Activated T-helper 17 cell treated with anti-CD3 and anti-CD28 coated beads, Interleukin-2, amount 50 U/mL, for 72 hours (primary cell): ENCODE measurements at regions not wholly inside any gene's neighbourhood (a gene's known extent, or its start where the extent isn't known, plus 50 kb on each side); places are given as distances from the start of the nearest gene placed in this dataset.
A peak's percentile ranks its signal among the peaks of the same experiment; 100 is the strongest.

Experiments
- ATAC-seq: fragments of 150-1000 bp; cut with Tn5 transposase; replicated peaks from 2 replicates; pipeline ENCODE4 v1.10.0; 2021; ENCODE audit warnings: mild to moderate bottlenecking, moderate library complexity
- H3K27ac Mint-ChIP-seq: one replicate; pipeline ENCODE4 v1.8.0; 2022; ENCODE audit warnings: mixed read lengths
- H3K27me3 Mint-ChIP-seq: one replicate; pipeline ENCODE4 v1.8.0; 2022; ENCODE audit warnings: mixed read lengths
- H3K36me3 Mint-ChIP-seq: one replicate; pipeline ENCODE4 v1.8.0; 2022; ENCODE audit warnings: low read depth, mild to moderate bottlenecking, mixed read lengths
- H3K4me1 Mint-ChIP-seq: one replicate; pipeline ENCODE4 v1.8.0; 2022; ENCODE audit warnings: mixed read lengths
- H3K4me3 Mint-ChIP-seq: one replicate; pipeline ENCODE4 v1.8.0; 2022; ENCODE audit warnings: mild to moderate bottlenecking, mixed read lengths
- H3K9me3 Mint-ChIP-seq: one replicate; pipeline ENCODE4 v1.8.0; 2022; ENCODE audit warnings: mixed read lengths

DNA sequence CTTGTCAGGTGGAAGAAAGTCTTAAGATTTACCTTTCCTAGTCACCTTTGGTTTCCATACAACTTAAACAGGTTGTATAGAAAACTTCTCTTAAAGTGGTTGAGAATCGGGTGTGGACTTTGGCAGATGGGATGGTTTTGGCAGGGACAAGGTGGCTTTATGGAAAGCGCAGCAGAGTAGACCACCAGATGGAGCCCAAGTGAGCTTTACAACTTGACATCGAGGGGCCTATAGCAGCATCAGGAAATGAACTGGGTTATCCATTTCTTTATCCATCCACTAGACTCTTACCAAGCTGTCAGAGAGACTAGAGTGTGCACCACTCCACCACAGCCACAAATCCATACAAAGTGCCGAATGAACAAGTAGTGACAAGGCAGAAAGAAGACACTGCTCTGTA is 85.3 kb upstream of the MBNL1 start:
- peak overlapping the region; percentile 43 for H3K27ac Mint-ChIP-seq
- H3K36me3 Mint-ChIP-seq, result no peaks in the 10 kb centered on the region
- H3K27me3 Mint-ChIP-seq, result no peaks in the 10 kb centered on the region
- peaks cover 38% of the 10 kb centered on the region for H3K4me1 Mint-ChIP-seq
- peak overlapping the region; percentile 66 for H3K4me3 Mint-ChIP-seq
- no peaks in the 10 kb centered on the region for H3K9me3 Mint-ChIP-seq
- ATAC-seq, result peak; percentile 78

DNA sequence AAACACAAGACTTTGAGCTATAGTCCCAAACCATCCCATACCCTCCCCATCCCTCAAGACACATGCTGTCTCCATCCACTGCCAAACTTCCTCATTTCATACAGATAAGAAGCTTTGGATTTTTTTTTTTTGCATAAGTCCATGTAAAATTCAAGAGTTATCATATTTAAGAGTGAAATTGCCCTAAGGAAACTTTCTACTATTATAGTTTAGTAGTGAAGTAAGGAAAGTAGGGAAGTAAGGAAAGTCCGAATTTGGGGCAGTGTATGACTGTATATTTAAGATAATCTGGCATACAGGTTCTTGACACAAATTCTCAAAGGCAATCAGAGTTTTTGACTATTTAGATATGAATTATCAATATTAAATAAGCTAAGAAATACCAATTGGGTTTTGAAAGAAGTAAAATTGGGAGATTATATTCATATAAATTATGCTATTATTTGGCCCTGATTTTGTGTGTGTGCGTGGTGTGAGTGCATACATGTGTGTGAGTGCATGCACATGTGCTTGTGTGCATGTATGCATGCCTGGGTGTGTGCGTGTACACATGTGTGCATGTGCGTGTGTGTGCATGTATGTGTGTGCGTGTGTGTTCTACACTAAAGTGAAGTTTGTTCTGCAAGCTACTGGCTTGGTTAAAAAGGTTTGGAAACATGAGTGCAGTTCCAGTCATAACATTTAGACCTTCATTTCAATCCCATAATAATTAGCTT is 83.6 kb upstream of the MBNL1 start:
- Mint-ChIP-seq H3K27ac (no peak overlapping the region), H3K4me1 (peaks cover 38% of the 10 kb centered on the region), H3K4me3 (no peak overlapping the region), H3K9me3 (no peaks in the 10 kb centered on the region), H3K27me3 (no peaks in the 10 kb centered on the region), H3K36me3 (no peaks in the 10 kb centered on the region)
- no peak for ATAC-seq

- Mint-ChIP-seq H3K4me3 (no peak overlapping the region), H3K9me3 (no peaks in the 10 kb centered on the region), H3K27ac (no peak overlapping the region), H3K27me3 (no peaks in the 10 kb centered on the region), H3K4me1 (peaks cover 41% of the 10 kb centered on the region), H3K36me3 (no peaks in the 10 kb centered on the region)
- no peak for ATAC-seq
These were observed 82.7 kb upstream of the MBNL1 start for GRCh38 chr3:152185891-152186630.

GRCh38 chr3:152190636-152191183 is 78.0 kb upstream of the MBNL1 start:
- H3K27ac Mint-ChIP-seq, result no peak overlapping the region
- no peaks in the 10 kb centered on the region for H3K9me3 Mint-ChIP-seq
- peak overlapping the region; percentile 46 for H3K4me3 Mint-ChIP-seq
- H3K36me3 Mint-ChIP-seq, result no peaks in the 10 kb centered on the region
- peaks cover 33% of the 10 kb centered on the region for H3K4me1 Mint-ChIP-seq
- H3K27me3 Mint-ChIP-seq, result no peaks in the 10 kb centered on the region
- no peak for ATAC-seq

- Mint-ChIP-seq H3K27me3 (no peaks in the 10 kb centered on the region), H3K4me3 (peak overlapping the region; percentile 87), H3K4me1 (peaks cover 44% of the 10 kb centered on the region), H3K27ac (peak overlapping the region; percentile 99), H3K9me3 (no peaks in the 10 kb centered on the region), H3K36me3 (peaks cover 10% of the 10 kb centered on the region)
- ATAC-seq, result peak; percentile 23
These were observed 76.7 kb upstream of the MBNL1 start for GRCh38 chr3:152192050-152192449.

DNA sequence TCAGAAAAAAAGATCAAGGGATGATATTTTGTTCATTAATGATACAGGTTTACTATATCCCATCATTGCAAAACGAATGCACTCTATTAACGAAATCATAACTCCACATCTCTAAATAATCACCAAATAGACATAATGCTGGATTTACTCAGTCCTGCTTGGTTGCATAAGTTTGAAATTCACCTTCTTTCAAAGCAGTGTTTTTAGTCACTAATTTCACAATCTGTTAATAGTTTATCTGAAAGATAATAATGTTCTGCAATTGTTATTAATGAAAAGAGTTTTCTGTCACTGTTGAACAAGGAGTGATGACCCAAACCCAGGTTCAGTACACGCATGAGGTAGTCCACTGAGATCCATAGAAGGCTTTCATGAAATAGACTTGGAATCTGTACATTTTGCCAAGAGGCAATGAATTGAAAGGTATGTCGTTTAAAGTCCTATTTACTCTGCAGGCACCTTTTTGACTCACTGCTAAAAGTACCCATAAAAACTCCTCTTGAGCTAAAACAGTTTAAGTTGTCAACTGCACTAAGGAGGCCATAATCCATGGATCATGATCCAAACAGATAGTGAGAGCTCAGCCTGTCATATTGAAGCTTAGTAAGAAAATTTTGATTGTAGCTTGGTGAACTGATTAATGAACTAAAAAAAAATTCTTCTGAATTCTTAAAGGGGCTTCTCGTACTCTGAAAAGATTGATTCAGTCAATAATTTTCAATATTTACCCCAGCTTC is 75.6 kb upstream of the MBNL1 start:
- Mint-ChIP-seq H3K36me3 (peaks cover 10% of the 10 kb centered on the region), H3K9me3 (no peaks in the 10 kb centered on the region), H3K27ac (peak overlapping the region; percentile 99), H3K4me1 (peaks cover 50% of the 10 kb centered on the region), H3K27me3 (no peaks in the 10 kb centered on the region), H3K4me3 (peak overlapping the region; percentile 87)
- peak; percentile 16 for ATAC-seq

DNA sequence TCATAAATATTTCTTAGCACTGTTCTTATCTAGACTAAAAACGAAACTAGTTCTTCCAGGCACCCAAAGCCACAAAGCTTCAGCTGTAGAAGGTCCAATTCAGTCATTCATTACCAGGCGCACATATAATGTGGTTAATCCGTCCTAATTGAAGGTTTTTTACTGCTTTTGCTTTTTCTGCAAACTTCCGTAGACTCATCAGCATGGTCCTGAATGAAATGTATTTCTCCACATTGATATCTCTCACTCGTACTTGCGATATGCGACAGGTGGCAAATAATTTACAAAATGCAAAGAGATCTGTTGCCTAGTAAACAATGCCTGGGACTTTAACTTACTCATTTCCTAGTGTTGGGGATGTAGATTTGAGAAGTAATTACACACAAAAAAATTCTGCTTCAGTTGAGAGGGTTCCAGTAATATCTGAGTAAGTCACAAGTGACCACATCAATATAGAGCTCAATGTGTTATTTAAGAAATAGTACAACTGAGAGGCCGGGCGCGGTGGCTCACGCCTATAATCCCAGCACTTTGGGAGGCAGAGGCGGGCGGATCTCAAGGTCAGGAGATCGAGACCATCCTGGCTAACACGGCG is 75.0 kb upstream of the MBNL1 start:
- Mint-ChIP-seq H3K4me3 (peak overlapping the region; percentile 87), H3K4me1 (peaks cover 46% of the 10 kb centered on the region), H3K27ac (peak overlapping the region; percentile 99), H3K27me3 (no peaks in the 10 kb centered on the region), H3K9me3 (no peaks in the 10 kb centered on the region), H3K36me3 (peaks cover 10% of the 10 kb centered on the region)
- ATAC-seq, result peak; percentile 69

DNA sequence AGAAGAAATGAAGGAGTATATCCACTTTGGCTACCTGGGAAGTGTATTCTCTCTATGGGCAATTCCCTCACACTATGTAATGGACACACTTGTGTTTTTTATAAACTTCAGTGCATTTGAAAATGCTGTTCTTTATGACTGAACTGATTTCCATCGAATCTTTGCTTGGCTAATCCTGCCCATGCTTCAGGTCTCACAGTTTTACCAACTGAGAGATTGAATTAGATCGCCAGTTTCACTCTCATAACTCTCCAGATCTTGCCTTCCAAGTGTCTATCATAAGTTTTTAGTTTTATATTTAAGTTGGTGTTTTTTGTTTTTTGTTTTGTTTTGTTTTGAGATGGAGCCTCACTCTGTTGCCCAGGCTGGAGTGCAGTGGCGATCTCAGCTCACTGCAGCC is 73.5 kb upstream of the MBNL1 start:
- no peak for ATAC-seq

GRCh38 chr3:152196782-152197181 is 71.9 kb upstream of the MBNL1 start:
- ATAC-seq, result no peak
- peak overlapping the region; percentile 99 for H3K27ac Mint-ChIP-seq
- no peaks in the 10 kb centered on the region for H3K9me3 Mint-ChIP-seq
- H3K27me3 Mint-ChIP-seq, result no peaks in the 10 kb centered on the region
- peak overlapping the region; percentile 87 for H3K4me3 Mint-ChIP-seq
- H3K36me3 Mint-ChIP-seq, result peaks cover 10% of the 10 kb centered on the region
- H3K4me1 Mint-ChIP-seq, result peaks cover 44% of the 10 kb centered on the region

More for the DNA sequence above, 73.5 kb upstream of the MBNL1 start:
- H3K4me1 Mint-ChIP-seq, result peaks cover 48% of the 10 kb centered on the region
- peaks cover 10% of the 10 kb centered on the region for H3K36me3 Mint-ChIP-seq
- H3K27me3 Mint-ChIP-seq, result no peaks in the 10 kb centered on the region
- H3K4me3 Mint-ChIP-seq, result peak overlapping the region; percentile 87
- H3K9me3 Mint-ChIP-seq, result no peaks in the 10 kb centered on the region
- H3K27ac Mint-ChIP-seq, result peak overlapping the region; percentile 99

- Mint-ChIP-seq H3K27ac (peak overlapping the region; percentile 99), H3K4me3 (peak overlapping the region; percentile 87), H3K36me3 (peaks cover 10% of the 10 kb centered on the region), H3K4me1 (peaks cover 39% of the 10 kb centered on the region), H3K27me3 (no peaks in the 10 kb centered on the region), H3K9me3 (no peaks in the 10 kb centered on the region)
- ATAC-seq, result peak; percentile 43
These were observed 71.3 kb upstream of the MBNL1 start for GRCh38 chr3:152197451-152197850.

- Mint-ChIP-seq H3K27me3 (no peaks in the 10 kb centered on the region), H3K27ac (peak overlapping the region; percentile 99), H3K9me3 (no peaks in the 10 kb centered on the region), H3K4me3 (peak overlapping the region; percentile 87), H3K4me1 (peaks cover 39% of the 10 kb centered on the region), H3K36me3 (peaks cover 10% of the 10 kb centered on the region)
- ATAC-seq, result peak; percentile 38
These were observed 70.8 kb upstream of the MBNL1 start for GRCh38 chr3:152197937-152198336.

DNA sequence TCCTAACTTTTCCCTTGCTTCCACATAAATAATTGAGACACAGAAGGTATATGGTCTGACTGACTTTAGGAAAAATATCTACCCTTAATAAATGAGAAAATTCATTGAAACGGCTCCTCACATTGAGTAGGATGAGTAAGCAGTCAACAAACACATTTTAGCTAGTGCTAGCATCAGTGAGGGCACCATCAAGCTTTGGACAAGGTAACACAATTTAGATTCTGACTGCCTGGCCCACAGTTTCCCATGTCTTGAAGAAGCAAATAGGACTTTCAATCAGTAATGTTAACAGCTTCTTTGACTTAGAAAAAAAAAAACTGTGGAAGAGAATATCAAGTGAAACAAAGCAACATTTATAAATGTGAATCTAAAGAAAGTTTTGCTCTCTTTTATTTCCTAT is 70.1 kb upstream of the MBNL1 start:
- Mint-ChIP-seq H3K4me3 (peak overlapping the region; percentile 87), H3K27ac (peak overlapping the region; percentile 99), H3K36me3 (peaks cover 10% of the 10 kb centered on the region), H3K27me3 (no peaks in the 10 kb centered on the region), H3K9me3 (no peaks in the 10 kb centered on the region), H3K4me1 (peaks cover 37% of the 10 kb centered on the region)
- no peak for ATAC-seq

GRCh38 chr3:152199102-152199840 is 69.5 kb upstream of the MBNL1 start:
- Mint-ChIP-seq H3K4me1 (peaks cover 37% of the 10 kb centered on the region), H3K9me3 (no peaks in the 10 kb centered on the region), H3K36me3 (peaks cover 10% of the 10 kb centered on the region), H3K4me3 (peak overlapping the region; percentile 87), H3K27me3 (no peaks in the 10 kb centered on the region), H3K27ac (peak overlapping the region; percentile 99)
- ATAC-seq, result no peak
